ENCODE measurements at regions not wholly inside any gene's neighbourhood (a gene's known extent, or its start where the extent isn't known, plus 50 kb on each side); places are given as distances from the start of the nearest gene placed in this dataset.

GRCh38 chr21:18152371-18152770 lies 92.3 kb upstream of the CHODL start:
- TF ChIP-seq CTCF (IDR thresholded peaks at IDR 0.05), result no peak
- TF ChIP-seq POLR2AphosphoS5 (IDR thresholded peaks at IDR 0.05), result no peak
- no peak for TF ChIP-seq POLR2A (IDR thresholded peaks at IDR 0.05)
